Transverse colon (tissue), 3 donors: ENCODE measurements at regions not wholly inside any gene's neighbourhood (a gene's known extent, or its start where the extent isn't known, plus 50 kb on each side); places are given as distances from the start of the nearest gene placed in this dataset.

ENCODE experiments used
- CTCF ChIP-seq, 5 experiments: fragments of 200-600 bp in 3 of 5; fragments of 450-650 bp in 2 of 5; sonication (generic) in 3 of 5; IDR thresholded peaks; 1 replicate in 2 of 5; 2 replicates in 3 of 5; pipeline ENCODE4 v1.5.1; 2016 to 2017; ENCODE audit warnings: antibody characterized with exemption in 5 of 5, inconsistent platforms in 3 of 5, mild to moderate bottlenecking in 2 of 5, moderate library complexity in 1 of 5
- POLR2A ChIP-seq: fragments of 450-650 bp; IDR thresholded peaks from one replicate; pipeline ENCODE4 v1.6.1; 2016; ENCODE audit warnings: antibody characterized with exemption, mild to moderate bottlenecking, moderate library complexity

DNA sequence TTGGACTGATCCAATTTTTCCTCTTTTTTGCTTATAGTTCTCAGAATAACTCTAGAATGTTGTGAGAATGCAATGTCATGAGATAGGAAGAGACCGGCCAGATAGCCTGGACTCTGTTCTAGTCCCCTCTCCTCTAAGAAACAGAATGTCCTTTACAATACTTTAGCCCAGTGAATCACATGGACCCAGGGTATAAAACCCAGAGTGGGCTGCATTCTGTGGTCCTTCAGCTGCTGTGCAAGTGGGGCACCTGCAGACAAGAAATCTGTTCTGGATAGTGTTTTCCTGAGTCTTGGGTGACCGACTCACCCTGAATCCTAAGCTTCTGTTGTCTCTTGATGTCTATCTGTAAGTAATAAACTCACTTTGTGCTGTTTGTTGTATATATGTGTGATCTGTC, 368.6 kb upstream of the DPH6 start:
- TF ChIP-seq CTCF (IDR thresholded peaks at IDR 0.05) (no peak), POLR2A (no peak)
